Nephron progenitor cell (in vitro differentiated cells): ENCODE measurements at regions not wholly inside any gene's neighbourhood (a gene's known extent, or its start where the extent isn't known, plus 50 kb on each side); places are given as distances from the start of the nearest gene placed in this dataset.

Experiments used
- DNase-seq: peaks from one replicate; pipeline ENCODE4 v3.0.0; 2021
- H3K27ac Mint-ChIP-seq: 2 replicates; pipeline ENCODE4 v1.8.0; 2021; ENCODE audit warnings: mild to moderate bottlenecking, moderate library complexity, mixed read lengths
- H3K27me3 Mint-ChIP-seq: 2 replicates; pipeline ENCODE4 v1.8.0; 2021; ENCODE audit warnings: mild to moderate bottlenecking, low read depth, mixed read lengths; ENCODE audit not compliant: poor library complexity
- H3K36me3 Mint-ChIP-seq: 2 replicates; pipeline ENCODE4 v1.8.0; 2021; ENCODE audit warnings: low read depth, mixed read lengths
- H3K4me1 Mint-ChIP-seq: 2 replicates; pipeline ENCODE4 v1.8.0; 2021; ENCODE audit warnings: mixed read lengths
- H3K4me3 Mint-ChIP-seq: 2 replicates; pipeline ENCODE4 v1.8.0; 2021; ENCODE audit warnings: mild to moderate bottlenecking, moderate library complexity, mixed read lengths
- H3K9me3 Mint-ChIP-seq: 2 replicates; pipeline ENCODE4 v1.8.0; 2021; ENCODE audit warnings: mild to moderate bottlenecking, moderate library complexity, mixed read lengths
- TF ChIP-seq, protein P1 (sequence below): fragments of 200-600 bp; sonication (generic); IDR thresholded peaks from 2 replicates; pipeline ENCODE4 v1.5.0; 2021; ENCODE audit warnings: antibody characterized with exemption

DNA sequence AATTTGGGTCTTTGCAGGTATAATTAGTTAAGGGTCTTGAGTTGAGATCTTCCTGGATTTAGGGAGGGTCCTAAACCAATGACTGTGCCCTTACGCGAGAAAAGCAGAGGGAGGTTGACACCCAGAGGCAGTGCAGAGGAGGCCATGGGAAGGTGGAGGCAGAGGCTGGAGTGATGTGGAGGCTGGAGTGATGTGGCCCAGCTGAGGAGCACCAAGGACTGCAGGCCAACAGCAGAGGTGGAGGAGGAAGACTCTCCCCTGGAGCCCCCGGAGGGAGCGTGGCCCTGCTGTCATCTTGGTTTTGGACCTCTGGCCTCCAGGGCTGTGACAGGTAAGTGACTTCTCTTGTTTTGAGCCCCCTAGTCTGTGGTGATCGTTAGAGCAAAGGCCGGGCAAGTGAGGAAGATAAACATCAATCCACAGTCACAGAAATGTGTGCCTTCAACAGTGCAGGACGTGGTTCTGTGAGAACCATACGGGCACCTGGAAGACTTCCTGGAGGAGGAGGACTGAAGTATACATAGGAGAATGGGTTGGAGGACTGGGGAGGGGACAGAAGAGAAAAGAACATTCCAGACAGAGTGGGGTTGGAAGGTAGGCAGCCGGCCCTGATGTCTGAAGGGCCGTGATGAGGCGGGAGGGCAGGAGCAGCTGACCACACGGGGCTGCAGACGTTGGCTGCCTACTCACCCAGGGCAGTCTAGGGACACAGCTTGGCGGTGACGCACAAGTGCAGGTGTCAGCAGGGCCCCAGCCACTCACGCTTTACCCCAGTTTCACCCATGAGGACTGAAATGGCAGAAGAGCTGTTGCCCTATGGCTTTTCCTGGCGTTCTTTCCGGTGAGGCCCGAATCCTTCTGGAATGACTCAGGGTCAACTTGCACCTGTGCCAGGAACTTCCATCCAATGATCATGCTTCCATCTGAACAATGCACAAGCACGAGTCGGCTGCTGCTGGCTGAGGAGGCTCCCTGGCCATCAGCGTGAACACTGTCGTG, 270.2 kb downstream of the CTTN start:
- peaks cover 39% of the 10 kb centered on the region for H3K4me1 Mint-ChIP-seq
- H3K36me3 Mint-ChIP-seq, result no peaks in the 10 kb centered on the region
- no peaks in the 10 kb centered on the region for H3K9me3 Mint-ChIP-seq
- TF ChIP-seq, protein P1, sequence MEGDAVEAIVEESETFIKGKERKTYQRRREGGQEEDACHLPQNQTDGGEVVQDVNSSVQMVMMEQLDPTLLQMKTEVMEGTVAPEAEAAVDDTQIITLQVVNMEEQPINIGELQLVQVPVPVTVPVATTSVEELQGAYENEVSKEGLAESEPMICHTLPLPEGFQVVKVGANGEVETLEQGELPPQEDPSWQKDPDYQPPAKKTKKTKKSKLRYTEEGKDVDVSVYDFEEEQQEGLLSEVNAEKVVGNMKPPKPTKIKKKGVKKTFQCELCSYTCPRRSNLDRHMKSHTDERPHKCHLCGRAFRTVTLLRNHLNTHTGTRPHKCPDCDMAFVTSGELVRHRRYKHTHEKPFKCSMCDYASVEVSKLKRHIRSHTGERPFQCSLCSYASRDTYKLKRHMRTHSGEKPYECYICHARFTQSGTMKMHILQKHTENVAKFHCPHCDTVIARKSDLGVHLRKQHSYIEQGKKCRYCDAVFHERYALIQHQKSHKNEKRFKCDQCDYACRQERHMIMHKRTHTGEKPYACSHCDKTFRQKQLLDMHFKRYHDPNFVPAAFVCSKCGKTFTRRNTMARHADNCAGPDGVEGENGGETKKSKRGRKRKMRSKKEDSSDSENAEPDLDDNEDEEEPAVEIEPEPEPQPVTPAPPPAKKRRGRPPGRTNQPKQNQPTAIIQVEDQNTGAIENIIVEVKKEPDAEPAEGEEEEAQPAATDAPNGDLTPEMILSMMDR, result no peak
- DNase-seq, result no peak
- H3K27ac Mint-ChIP-seq, result no peak overlapping the region
- peaks cover 35% of the 10 kb centered on the region for H3K27me3 Mint-ChIP-seq
- H3K4me3 Mint-ChIP-seq, result no peak overlapping the region

DNA sequence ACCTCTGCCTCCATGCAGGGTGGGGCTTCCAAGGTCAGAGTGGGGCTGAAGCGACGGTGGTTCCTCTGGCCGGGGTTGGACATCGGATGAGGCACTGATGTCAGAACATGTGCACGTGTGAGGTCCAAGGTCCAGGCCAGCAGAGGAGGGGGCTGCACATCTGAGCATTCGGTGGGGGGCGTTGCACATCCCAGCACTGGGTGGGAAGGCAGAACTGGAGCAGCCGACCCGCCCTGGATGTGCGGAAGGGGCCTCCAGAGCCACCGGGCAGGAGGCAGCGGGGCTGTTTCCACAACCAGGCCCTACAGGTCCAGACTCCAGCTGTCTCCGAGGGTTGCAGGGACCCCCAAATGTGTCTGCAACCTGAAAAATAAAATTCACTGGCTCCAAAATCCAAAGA, 271.0 kb downstream of the CTTN start:
- TF ChIP-seq, protein P1, result no peak
- Mint-ChIP-seq H3K4me3 (no peak overlapping the region), H3K27ac (no peak overlapping the region), H3K9me3 (no peaks in the 10 kb centered on the region), H3K4me1 (peaks cover 39% of the 10 kb centered on the region), H3K27me3 (peaks cover 32% of the 10 kb centered on the region), H3K36me3 (no peaks in the 10 kb centered on the region)
- DNase-seq, result no peak

DNA sequence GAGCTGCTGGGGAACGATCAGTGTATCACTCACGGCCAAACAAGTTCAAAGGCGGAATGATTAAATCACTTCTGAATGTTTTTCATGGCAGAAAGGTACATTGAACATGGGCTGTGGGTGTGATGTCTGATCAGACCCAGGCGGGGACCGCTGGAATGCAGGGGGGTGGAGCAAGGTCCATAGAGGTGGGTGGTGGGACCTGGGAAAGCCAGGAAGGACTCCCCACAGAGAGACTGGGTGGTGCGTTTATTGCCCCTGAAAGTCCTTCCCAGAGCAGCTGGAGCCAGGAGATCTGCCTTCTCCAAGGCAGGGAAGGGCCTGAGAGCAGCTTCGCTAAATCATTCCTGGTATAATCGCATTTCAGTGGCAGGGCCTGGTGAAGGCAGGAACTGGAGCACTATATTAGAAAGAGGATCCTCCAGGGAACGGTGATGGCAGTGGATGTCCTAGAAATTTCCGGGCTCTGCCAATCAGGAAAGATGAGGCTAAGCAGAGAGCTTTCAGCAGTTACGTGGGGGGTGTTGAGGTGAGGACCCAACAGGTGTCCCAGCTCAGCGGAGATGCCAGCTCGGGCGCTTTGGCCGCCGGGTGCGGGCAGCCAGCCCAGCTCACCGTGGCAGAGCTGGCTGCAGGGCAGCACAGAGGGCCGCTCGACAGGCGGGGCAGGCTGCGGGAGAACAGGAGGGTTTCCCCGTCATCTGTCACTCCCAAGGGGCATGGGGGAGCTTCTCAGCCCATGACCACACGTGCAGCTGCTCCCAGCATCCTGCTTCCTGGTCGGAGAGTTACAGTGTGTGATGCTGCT, 271.7 kb downstream of the CTTN start:
- Mint-ChIP-seq H3K27me3 (peaks cover 29% of the 10 kb centered on the region), H3K9me3 (no peaks in the 10 kb centered on the region), H3K27ac (no peak overlapping the region), H3K4me1 (peaks cover 41% of the 10 kb centered on the region), H3K36me3 (no peaks in the 10 kb centered on the region), H3K4me3 (no peak overlapping the region)
- DNase-seq, result no peak
- TF ChIP-seq, protein P1, result no peak

DNA sequence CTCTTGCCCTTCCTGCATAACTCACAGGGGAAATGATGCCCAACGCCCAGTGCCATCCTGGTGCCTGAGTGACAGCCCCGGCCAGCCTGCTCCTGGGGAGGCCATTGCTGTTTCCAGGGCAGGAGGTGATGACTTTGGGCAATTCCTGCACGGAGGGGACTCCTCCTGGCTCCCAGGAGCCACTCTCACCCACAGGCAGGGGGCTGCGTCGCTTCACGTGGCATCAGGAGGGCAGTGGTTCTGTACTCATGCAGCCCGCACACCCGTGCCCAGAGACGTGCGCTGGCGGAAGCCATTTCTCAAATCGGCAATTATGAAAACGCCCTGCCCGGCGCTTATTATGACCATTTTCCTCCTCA, 272.3 kb downstream of the CTTN start:
- Mint-ChIP-seq H3K27me3 (peaks cover 25% of the 10 kb centered on the region), H3K27ac (no peak overlapping the region), H3K4me3 (no peak overlapping the region), H3K36me3 (no peaks in the 10 kb centered on the region), H3K9me3 (no peaks in the 10 kb centered on the region), H3K4me1 (peaks cover 42% of the 10 kb centered on the region)
- no peak for DNase-seq
- TF ChIP-seq, protein P1, result no peak

DNA sequence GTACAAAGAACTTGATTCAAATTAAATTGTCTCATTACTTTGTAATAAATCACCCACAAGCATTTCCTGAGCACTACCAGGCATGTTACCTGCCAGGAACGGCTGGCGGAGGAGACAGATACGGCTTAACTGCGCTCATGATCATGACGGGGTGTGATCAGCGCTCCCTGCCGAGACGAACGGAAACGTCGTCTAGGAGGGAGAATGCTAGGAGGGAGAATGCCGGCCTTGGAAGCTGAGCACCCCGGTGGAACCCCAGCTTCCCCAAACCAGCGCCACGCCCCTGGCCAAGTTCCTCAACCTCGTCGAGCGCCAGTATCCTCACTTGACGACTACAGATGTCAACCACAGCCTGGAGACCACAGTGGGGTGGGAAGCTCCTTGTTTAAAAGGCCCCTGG, 272.8 kb downstream of the CTTN start:
- peaks cover 25% of the 10 kb centered on the region for H3K27me3 Mint-ChIP-seq
- no peaks in the 10 kb centered on the region for H3K36me3 Mint-ChIP-seq
- TF ChIP-seq, protein P1, result no peak
- H3K9me3 Mint-ChIP-seq, result no peaks in the 10 kb centered on the region
- H3K27ac Mint-ChIP-seq, result no peak overlapping the region
- H3K4me1 Mint-ChIP-seq, result peaks cover 46% of the 10 kb centered on the region
- no peak overlapping the region for H3K4me3 Mint-ChIP-seq
- DNase-seq, result no peak
